B cell (primary cell): ENCODE measurements at regions not wholly inside any gene's neighbourhood (a gene's known extent, or its start where the extent isn't known, plus 50 kb on each side); places are given as distances from the start of the nearest gene placed in this dataset.

Experiments used
- EZH2 ChIP-seq: IDR thresholded peaks from 2 replicates; pipeline ENCODE4 v1.6.1; 2012; ENCODE audit warnings: borderline replicate concordance, low read depth, mild to moderate bottlenecking, moderate library complexity, low read length; ENCODE audit not compliant: insufficient read depth, poor library complexity, severe bottlenecking
- TF ChIP-seq, protein P1 (sequence below): fragments of 200-600 bp; IDR thresholded peaks from one replicate; pipeline ENCODE4 v1.8.0; 2022; ENCODE audit warnings: antibody characterized with exemption, mild to moderate bottlenecking

- TF ChIP-seq, protein P1, sequence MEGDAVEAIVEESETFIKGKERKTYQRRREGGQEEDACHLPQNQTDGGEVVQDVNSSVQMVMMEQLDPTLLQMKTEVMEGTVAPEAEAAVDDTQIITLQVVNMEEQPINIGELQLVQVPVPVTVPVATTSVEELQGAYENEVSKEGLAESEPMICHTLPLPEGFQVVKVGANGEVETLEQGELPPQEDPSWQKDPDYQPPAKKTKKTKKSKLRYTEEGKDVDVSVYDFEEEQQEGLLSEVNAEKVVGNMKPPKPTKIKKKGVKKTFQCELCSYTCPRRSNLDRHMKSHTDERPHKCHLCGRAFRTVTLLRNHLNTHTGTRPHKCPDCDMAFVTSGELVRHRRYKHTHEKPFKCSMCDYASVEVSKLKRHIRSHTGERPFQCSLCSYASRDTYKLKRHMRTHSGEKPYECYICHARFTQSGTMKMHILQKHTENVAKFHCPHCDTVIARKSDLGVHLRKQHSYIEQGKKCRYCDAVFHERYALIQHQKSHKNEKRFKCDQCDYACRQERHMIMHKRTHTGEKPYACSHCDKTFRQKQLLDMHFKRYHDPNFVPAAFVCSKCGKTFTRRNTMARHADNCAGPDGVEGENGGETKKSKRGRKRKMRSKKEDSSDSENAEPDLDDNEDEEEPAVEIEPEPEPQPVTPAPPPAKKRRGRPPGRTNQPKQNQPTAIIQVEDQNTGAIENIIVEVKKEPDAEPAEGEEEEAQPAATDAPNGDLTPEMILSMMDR, result no peak
- no peak for TF ChIP-seq EZH2
Observed at GRCh38 chr2:9086465-9086864, 83.0 kb upstream of the MBOAT2 start.
